ENCODE measurements at regions not wholly inside any gene's neighbourhood (a gene's known extent, or its start where the extent isn't known, plus 50 kb on each side); places are given as distances from the start of the nearest gene placed in this dataset.
"Not testable (repeated sequence)": the region's sequence is repeated elsewhere in the genome, so short reads cannot be mapped to it uniquely, and the experiment has no call there.

- Histone ChIP-seq H3K9me3 (no peaks in the 10 kb centered on the region), H3K36me3 (no peaks in the 10 kb centered on the region), H3K27me3 (replicated peaks; ENCODE audit: insufficient read depth) (no peaks in the 10 kb centered on the region), H3K27ac (no peak overlapping the region), H3K4me1 (replicated peaks) (peaks cover 4% of the 10 kb centered on the region), H3K4me3 (no peak overlapping the region)
- TF ChIP-seq CTCF (IDR thresholded peaks at IDR 0.05) (no peak), POLR2A (IDR thresholded peaks at IDR 0.05) (no peak), POLR2AphosphoS5 (IDR thresholded peaks at IDR 0.05) (no peak)
- intact Hi-C loops (cut with DNase I) = no loop called here
- 32% methylated on average over 5 of the region's 5 CpGs for WGBS
- DNase-seq (ENCODE audit: low spot score) = no peak
Measured at GRCh38 chr2:106322281-106322680, 128.2 kb upstream of the UXS1 start.

GRCh38 chr2:106320439-106320838 lies 126.3 kb upstream of the UXS1 start:
- DNase-seq (ENCODE audit: low spot score); H3K9me3 ChIP-seq; H3K4me1 ChIP-seq (replicated peaks); H3K36me3 ChIP-seq; H3K27me3 ChIP-seq (replicated peaks; ENCODE audit: insufficient read depth); H3K27ac ChIP-seq; H3K4me3 ChIP-seq; intact Hi-C loops (cut with DNase I): not testable (repeated sequence)
- WGBS = 92% methylated on average over 2 of the region's 2 CpGs

- Histone ChIP-seq H3K36me3 (no peaks in the 10 kb centered on the region), H3K27ac (no peak overlapping the region), H3K4me3 (no peak overlapping the region), H3K27me3 (replicated peaks; ENCODE audit: insufficient read depth) (no peaks in the 10 kb centered on the region), H3K4me1 (replicated peaks) (no peaks in the 10 kb centered on the region), H3K9me3 (no peaks in the 10 kb centered on the region)
- intact Hi-C loops (cut with DNase I) = no loop called here
- no peak for DNase-seq (ENCODE audit: low spot score)
- WGBS = 55% methylated on average over 2 of the region's 2 CpGs
- no peak for TF ChIP-seq CTCF (IDR thresholded peaks at IDR 0.05)
- no peak for TF ChIP-seq POLR2AphosphoS5 (IDR thresholded peaks at IDR 0.05)
- no peak for TF ChIP-seq POLR2A (IDR thresholded peaks at IDR 0.05)
Measured at GRCh38 chr2:106316915-106317314, 122.8 kb upstream of the UXS1 start.

GRCh38 chr2:106314444-106314843 lies 120.3 kb upstream of the UXS1 start:
- no peaks in the 10 kb centered on the region for H3K4me1 ChIP-seq (replicated peaks)
- DNase-seq (ENCODE audit: low spot score) = no peak
- H3K36me3 ChIP-seq = no peaks in the 10 kb centered on the region
- no peak overlapping the region for H3K4me3 ChIP-seq
- WGBS = 83% methylated on average over 3 of the region's 3 CpGs
- no peak overlapping the region for H3K27ac ChIP-seq
- intact Hi-C loops (cut with DNase I) = no loop called here
- no peaks in the 10 kb centered on the region for H3K27me3 ChIP-seq (replicated peaks; ENCODE audit: insufficient read depth)
- TF ChIP-seq CTCF (IDR thresholded peaks at IDR 0.05) (no peak), POLR2A (IDR thresholded peaks at IDR 0.05) (no peak), POLR2AphosphoS5 (IDR thresholded peaks at IDR 0.05) (no peak)
- no peaks in the 10 kb centered on the region for H3K9me3 ChIP-seq

- Histone ChIP-seq H3K4me3 (no peak overlapping the region), H3K27me3 (replicated peaks; ENCODE audit: insufficient read depth) (no peaks in the 10 kb centered on the region), H3K4me1 (replicated peaks) (no peaks in the 10 kb centered on the region), H3K27ac (no peak overlapping the region), H3K36me3 (no peaks in the 10 kb centered on the region), H3K9me3 (no peaks in the 10 kb centered on the region)
- TF ChIP-seq CTCF (IDR thresholded peaks at IDR 0.05) = no peak
- TF ChIP-seq POLR2AphosphoS5 (IDR thresholded peaks at IDR 0.05) = no peak
- no peak for TF ChIP-seq POLR2A (IDR thresholded peaks at IDR 0.05)
- 84% methylated on average over 5 of the region's 5 CpGs for WGBS
- intact Hi-C loops (cut with DNase I) = no loop called here
- no peak for DNase-seq (ENCODE audit: low spot score)
Measured at GRCh38 chr2:106311041-106311370, 116.9 kb upstream of the UXS1 start.

Measured in prostate gland (tissue), 2 donors.